Peyer's patch (tissue), 4 donors: ENCODE measurements at regions not wholly inside any gene's neighbourhood (a gene's known extent, or its start where the extent isn't known, plus 50 kb on each side); places are given as distances from the start of the nearest gene placed in this dataset.

Experiments used
- CTCF ChIP-seq, 6 experiments: fragments of 450-650 bp in 4 of 6; fragments of 200-600 bp in 2 of 6; sonication (generic) in 1 of 6; IDR thresholded peaks; one replicate each; pipeline ENCODE4 v1.5.1; 2017 to 2019; ENCODE audit warnings: antibody characterized with exemption in 6 of 6, mild to moderate bottlenecking in 3 of 6, moderate library complexity in 1 of 6
- POLR2A ChIP-seq, 2 donors: fragments of 450-650 bp; IDR thresholded peaks; one replicate each; pipeline ENCODE4 v1.5.1; 2017; ENCODE audit warnings: antibody characterized with exemption in 2 of 2, mild to moderate bottlenecking in 2 of 2, moderate library complexity in 2 of 2

GRCh38 chr6:53199765-53200164 lies 51.1 kb upstream of the GCM1 start:
- TF ChIP-seq CTCF (IDR thresholded peaks at IDR 0.05) (no peak), POLR2A (IDR thresholded peaks at IDR 0.05) (no peak)
